ENCODE measurements at regions not wholly inside any gene's neighbourhood (a gene's known extent, or its start where the extent isn't known, plus 50 kb on each side); places are given as distances from the start of the nearest gene placed in this dataset.

- no peak for TF ChIP-seq CTCF (IDR thresholded peaks at IDR 0.05; ENCODE audit: low read depth, low read length)
- TF ChIP-seq EZH2phosphoT487 (IDR thresholded peaks at IDR 0.05; ENCODE audit: low read depth): no peak
These were observed 158.5 kb upstream of the KL start for GRCh38 chr13:32857689-32858088.
